ENCODE measurements at regions not wholly inside any gene's neighbourhood (a gene's known extent, or its start where the extent isn't known, plus 50 kb on each side); places are given as distances from the start of the nearest gene placed in this dataset.

DNA sequence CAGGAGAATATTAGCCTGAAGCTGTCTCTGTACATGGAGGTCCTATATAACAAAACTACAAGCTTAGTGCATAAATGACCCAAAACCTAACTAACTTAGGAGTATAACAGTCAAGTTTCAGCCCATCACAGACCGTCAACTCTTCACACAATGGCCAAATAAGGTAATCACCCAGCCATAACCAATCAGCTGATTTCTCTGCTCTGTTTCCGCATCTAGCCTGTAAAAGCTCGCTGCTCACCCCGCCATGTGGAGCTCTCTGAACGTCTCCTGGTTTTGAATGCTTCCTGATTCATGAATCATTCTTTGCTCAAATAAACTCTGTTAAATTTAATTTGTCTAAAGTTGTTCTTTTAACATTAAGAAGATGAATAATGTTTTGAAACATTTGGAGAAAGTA, 593.6 kb downstream of the TMX3 start:
- Histone ChIP-seq H3K23ac (ENCODE audit: insufficient read length) (no peak overlapping the region), H3K18ac (ENCODE audit: extremely low read depth, low read length) (no peak overlapping the region), H3K23me2 (ENCODE audit: low read depth, low read length) (no peaks in the 10 kb centered on the region), H2BK20ac (ENCODE audit: low read length) (no peak overlapping the region), H3K4ac (replicated peaks; ENCODE audit: insufficient read length, low read depth, low read length) (no peak overlapping the region), H2BK12ac (ENCODE audit: low read depth, low read length) (no peak overlapping the region), H3K36me3 (ENCODE audit: control insufficient read depth in 2 of 4, insufficient read depth in 4 of 4, low read length in 3 of 4) (no peaks in the 10 kb centered on the region), H2AFZ (ENCODE audit: low read length) (no peak overlapping the region), H3K79me2 (ENCODE audit: control insufficient read depth in 1 of 2, insufficient read depth in 2 of 2, low read length in 2 of 2) (no peaks in the 10 kb centered on the region), H3K4me2 (ENCODE audit: insufficient read depth in 1 of 2, low read depth in 2 of 2, low read length in 2 of 2) (no peak overlapping the region), H3K27me3 (replicated peaks in 1 of 4; ENCODE audit: control insufficient read depth in 3 of 4, extremely low read depth in 1 of 4, insufficient read depth in 3 of 4, low read length in 3 of 4) (no peaks in the 10 kb centered on the region), H3K14ac (ENCODE audit: insufficient read length) (no peak overlapping the region), H3K79me1 (ENCODE audit: low read depth, low read length) (no peaks in the 10 kb centered on the region), H2BK15ac (ENCODE audit: low read length) (no peak overlapping the region), H3K9me3 (ENCODE audit: insufficient read depth in 2 of 2, low read depth in 1 of 2, low read length in 1 of 2) (no peaks in the 10 kb centered on the region), H4K20me1 (replicated peaks in 1 of 2; ENCODE audit: control insufficient read depth in 1 of 2, insufficient read depth in 2 of 2, low read length in 2 of 2) (no peaks in the 10 kb centered on the region), H3K4me1 (replicated peaks in 1 of 4; ENCODE audit: control insufficient read depth in 3 of 4, insufficient read depth in 4 of 4, low read length in 3 of 4) (no peaks in the 10 kb centered on the region), H2BK5ac (ENCODE audit: low read depth, low read length) (no peak overlapping the region), H3K56ac (replicated peaks; ENCODE audit: insufficient read length, low read depth, low read length) (no peak overlapping the region), H2AK5ac (ENCODE audit: low read depth, low read length) (no peak overlapping the region), H4K91ac (replicated peaks; ENCODE audit: insufficient read length, low read length) (no peak overlapping the region), H3K4me3 (ENCODE audit: extremely low read depth in 1 of 4, insufficient read depth in 2 of 4, low read depth in 3 of 4, low read length in 4 of 4) (no peak overlapping the region), H3K27ac (ENCODE audit: low read depth, low read length) (no peak overlapping the region), H4K8ac (ENCODE audit: extremely low read depth, insufficient read depth, low read length) (no peak overlapping the region), H3K9ac (replicated peaks in 1 of 4; ENCODE audit: extremely low read depth in 1 of 4, low read depth in 3 of 4, low read length in 3 of 4) (no peak overlapping the region), H2BK120ac (replicated peaks; ENCODE audit: low read depth, low read length) (no peak overlapping the region), H4K5ac (ENCODE audit: insufficient read length, low read depth, low read length) (no peak overlapping the region)
- 86% methylated on average over 5 of the region's 5 CpGs; no CpG with 5 or more reads in 1 of the 2 experiments for WGBS, 2 experiments (ENCODE audit: extremely low coverage in 1 of 2, insufficient coverage in 1 of 2, insufficient read length in 1 of 2, insufficient replicate concordance in 2 of 2, low coverage in 1 of 2, low lambda C conversion rate in 2 of 2, missing lambda C conversion rate in 1 of 2)
- POLR2A ChIA-PET (ENCODE audit: partially characterized antibody), result no interaction called here
- CTCF ChIA-PET (ENCODE audit: partially characterized antibody), result interaction anchor here (1.3 kb wide), 1 partner anchor 539 kb away, joined by 3 read pairs; no protein-coding TSS in a partner anchor
- FAIRE-seq (no peak), DNase-seq (ENCODE audit: low read depth in 1 of 2, low spot score in 2 of 2) (no peak)
- TF ChIP-seq SRF (IDR thresholded peaks at IDR 0.05; ENCODE audit: low read depth, low read length), result peak; percentile 92
- TF ChIP-seq EZH2 (IDR thresholded peaks at IDR 0.05; ENCODE audit: low read depth, low read length, severe bottlenecking), result no peak
